Fibroblast of skin of left quadriceps (primary cell): ENCODE measurements at regions not wholly inside any gene's neighbourhood (a gene's known extent, or its start where the extent isn't known, plus 50 kb on each side); places are given as distances from the start of the nearest gene placed in this dataset.
"Not testable (repeated sequence)": the region's sequence is repeated elsewhere in the genome, so short reads cannot be mapped to it uniquely, and the experiment has no call there.

Source experiments
- DNase-seq, 2 experiments: peaks; one replicate each; pipeline ENCODE4 v3.0.0-alpha.2; 2013; ENCODE audit warnings: low read depth in 2 of 2

GRCh38 chr13:80177327-80177726 lies 163.6 kb downstream of the SPRY2 start:
- no peak for DNase-seq

- no peak for DNase-seq
Measured at GRCh38 chr13:80173224-80173623, 167.7 kb downstream of the SPRY2 start.

DNA sequence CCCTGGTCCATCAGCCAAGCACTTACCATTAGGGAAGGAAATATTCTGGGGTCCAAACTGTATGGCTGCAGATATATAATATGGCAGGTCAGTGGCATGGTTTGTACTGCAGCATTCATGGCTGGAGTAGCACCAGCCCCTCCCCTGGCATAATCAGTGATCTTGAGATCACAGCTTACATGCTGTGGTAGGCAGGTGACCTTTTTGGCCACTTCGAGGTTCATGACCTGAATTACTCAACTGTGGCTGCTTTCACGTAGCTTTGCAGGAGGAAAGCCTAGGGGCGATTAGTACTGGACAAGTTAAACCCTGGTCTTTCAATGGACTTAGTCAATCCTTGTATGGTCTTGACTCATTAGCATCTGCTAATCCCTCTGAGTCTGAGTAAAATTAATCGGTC lies 169.8 kb downstream of the SPRY2 start:
- DNase-seq: no peak

DNA sequence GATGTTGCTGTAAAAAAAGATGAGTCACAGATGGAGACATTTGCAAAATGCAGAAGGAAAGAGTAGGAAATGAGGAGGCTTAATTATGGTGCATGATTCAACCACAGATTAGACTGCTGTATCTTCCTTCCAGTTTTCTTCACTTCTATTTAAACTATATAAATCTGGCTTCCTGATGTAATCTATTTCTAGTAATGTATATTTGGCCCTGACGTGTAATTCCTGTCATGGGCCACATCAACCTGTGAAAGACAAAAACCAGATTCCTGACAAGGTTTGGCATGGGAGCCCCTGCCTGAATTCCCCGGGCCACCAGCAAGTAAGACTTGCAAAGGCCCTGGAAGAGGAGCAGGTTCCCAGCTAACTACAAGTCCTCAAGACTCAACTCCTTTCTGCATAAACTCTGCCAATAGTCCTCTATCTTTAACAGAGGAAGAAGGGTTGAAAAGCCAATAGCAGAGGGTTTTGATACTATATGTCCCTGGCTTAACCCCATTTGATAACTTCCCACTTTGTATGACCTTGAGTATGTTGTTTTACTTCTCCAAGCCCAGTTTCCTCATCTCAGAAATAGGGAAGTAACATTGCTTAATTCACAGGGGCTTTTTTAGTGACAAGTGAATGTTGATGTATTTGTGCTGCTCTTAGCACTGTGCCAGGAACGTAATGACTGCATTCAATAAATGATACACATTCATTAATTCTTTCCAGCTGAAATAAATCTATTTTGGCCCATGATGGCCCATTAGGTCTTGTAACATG lies 172.7 kb downstream of the SPRY2 start:
- DNase-seq: peak; percentile 23 to 34

DNA sequence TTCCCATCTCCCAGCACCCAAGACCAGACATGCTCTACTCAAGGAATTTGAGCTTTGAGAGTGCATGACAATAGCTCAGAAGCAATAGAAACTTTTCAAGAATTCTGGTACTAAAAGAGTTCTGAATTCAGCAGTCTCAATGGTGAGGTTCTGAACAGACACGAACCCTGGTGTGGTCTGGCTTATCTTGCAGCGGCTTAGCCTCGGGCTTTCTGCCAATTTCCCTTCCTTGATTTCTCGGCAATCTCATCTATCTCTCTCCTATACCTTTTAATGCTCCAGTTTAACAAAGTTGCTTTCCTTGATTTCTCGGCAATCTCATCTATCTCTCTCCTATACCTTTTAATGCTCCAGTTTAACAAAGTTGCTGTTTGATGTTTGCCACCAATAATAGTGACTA lies 174.6 kb downstream of the SPRY2 start:
- no peak for DNase-seq

- no peak for DNase-seq
Measured at GRCh38 chr13:80164462-80164861, 176.5 kb downstream of the SPRY2 start.

DNA sequence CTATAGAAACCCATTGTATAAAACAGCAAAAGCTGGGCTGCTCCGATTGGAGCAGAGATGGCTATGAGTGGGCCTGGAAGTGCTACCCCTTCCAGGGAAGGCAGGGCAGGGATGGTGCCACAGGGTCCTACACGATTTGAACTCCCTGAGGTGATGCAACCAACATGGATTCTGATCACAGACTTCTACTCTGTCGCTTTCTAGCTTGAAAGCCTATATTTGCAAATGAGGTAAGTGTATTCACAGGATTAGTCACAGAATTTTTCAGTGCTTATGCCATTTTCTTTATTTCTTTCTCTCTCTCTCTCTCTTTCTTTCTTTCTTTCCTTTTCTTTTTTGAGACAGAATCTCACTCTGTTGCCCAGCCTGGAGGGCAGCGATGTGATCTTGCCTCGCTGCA lies 179.0 kb downstream of the SPRY2 start:
- DNase-seq: no peak

- no peak for DNase-seq
Measured at GRCh38 chr13:80161219-80161618, 179.7 kb downstream of the SPRY2 start.

DNA sequence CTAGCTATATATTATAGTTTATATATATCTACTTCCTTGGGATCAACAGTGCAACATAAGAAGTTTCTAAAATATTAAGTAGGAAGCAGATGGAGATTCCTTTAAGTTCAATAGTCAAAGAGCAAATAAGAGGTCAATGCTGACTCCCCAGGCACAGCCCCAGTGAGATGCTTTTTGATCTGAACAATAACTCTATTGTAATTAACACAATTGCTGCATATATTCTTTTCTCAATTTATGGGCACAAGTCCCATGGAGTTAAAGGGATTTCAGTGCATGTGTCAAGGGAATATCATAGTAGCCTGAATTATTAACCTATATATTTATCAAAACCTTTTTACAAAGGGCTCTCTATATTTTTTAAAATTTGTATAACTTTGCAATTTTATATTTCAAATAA lies 180.8 kb downstream of the SPRY2 start:
- DNase-seq: no peak

GRCh38 chr13:80157261-80157932 lies 183.5 kb downstream of the SPRY2 start:
- DNase-seq: peak in 1 of 2 experiments; percentile 29

- not testable (repeated sequence) for DNase-seq
Measured at GRCh38 chr13:80152142-80152541, 188.8 kb downstream of the SPRY2 start.

DNA sequence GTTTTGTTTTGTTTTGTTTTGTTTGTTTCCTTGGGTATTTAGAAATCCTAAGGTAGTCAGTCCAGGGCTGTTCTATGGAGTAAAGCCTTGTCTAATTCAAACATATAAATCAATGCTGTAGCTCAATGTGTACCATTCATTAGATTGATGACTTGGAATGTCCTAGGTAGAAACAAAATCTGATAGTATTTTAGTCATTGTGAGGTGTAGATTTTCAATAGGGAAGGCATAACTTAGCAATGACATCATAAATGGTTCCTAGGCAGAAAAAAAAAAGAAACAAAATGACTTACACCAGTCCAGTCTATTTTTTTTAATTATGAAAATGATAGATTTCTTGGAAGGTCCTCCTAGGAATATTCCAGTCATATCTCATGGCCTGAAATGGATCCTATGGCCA lies 189.9 kb downstream of the SPRY2 start:
- no peak for DNase-seq

DNA sequence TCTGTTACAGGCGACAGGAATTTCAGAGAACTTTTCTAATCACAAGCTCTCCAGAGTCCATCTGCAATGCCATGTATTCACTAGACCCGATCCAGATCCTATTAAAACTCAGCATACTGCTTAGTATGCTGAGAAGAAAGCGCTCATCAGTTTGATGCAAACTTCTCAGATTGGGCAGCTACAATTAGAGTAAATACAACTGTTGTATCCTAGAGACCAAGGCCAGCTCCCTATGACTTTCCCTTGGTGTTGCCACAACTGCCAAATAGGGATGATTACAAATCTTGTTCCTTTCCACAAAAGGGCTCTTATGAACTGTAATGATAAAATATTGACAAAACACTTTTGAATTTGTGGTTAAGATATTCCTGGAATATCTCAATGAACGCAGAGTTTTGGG lies 191.2 kb downstream of the SPRY2 start:
- no peak for DNase-seq

DNA sequence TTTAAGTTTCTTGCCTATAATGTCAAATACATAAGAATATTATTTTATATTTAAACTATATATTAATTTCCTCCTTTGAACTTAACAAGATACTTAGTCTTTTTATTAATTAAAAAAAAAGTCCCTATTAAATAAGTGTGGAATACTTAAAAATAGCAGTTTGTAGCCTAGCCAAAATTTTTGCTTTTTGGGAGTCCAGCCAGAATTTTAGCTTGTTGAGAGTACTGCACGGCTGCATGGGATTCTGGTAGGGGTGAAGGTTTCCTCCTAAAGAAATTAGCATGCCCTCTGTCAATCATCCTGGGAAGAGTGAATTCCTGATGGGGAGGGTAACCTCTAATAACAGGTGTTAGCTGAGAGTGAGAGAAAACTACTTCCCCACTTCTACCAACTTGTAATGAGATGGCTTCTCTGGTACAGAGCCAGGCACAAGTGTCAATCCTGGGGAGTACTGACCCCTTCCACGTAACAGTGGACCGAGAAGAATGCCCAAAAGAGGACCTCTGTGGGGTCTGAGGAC lies 195.7 kb downstream of the SPRY2 start:
- no peak for DNase-seq

- no peak for DNase-seq
Measured at GRCh38 chr13:80144493-80144892, 196.4 kb downstream of the SPRY2 start.

- DNase-seq: peak; percentile 73 to 77
Measured at GRCh38 chr13:80141123-80141849, 199.6 kb downstream of the SPRY2 start.

DNA sequence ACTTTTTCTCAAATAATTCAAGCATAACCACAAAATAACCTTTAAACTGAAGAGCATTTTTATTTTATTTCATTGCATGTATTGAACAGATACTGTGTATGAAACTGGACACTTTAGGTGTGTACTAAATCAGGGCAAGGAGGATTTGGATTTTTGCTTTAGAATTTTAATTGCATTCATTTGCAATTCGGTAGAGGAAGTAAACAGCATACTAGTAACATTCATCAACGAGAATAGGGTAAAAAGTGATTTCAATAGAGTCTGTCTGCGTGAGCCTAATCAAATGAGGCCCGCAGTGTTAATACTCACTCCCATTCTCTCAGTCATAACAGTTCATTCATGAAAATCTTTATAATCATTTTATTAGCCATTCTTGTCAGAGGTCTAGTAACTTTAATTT lies 200.2 kb downstream of the SPRY2 start:
- no peak for DNase-seq

- no peak for DNase-seq
Measured at GRCh38 chr13:80139196-80139595, 201.7 kb downstream of the SPRY2 start.

DNA sequence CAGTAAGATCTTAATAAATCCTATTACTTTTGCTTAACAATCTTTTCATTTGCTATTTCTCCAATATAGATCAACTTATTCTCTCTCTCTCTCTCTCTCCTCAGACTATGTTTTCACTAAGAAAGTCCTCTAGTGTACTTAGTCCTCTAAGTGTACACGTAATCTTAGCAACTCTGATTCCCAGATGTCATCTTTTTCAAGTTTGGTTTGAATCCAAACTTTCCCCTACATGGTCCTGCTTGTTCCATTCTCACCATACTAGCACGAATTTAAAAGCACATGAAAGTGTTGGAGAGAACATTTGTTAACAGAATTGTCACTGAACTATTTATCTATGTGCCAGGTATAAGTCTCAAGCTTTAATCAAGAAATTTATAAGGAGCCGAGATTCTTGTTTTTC lies 202.9 kb downstream of the SPRY2 start:
- no peak for DNase-seq

- DNase-seq: no peak
Measured at GRCh38 chr13:80134346-80134745, 206.6 kb downstream of the SPRY2 start.

- DNase-seq: no peak
Measured at GRCh38 chr13:80133631-80134261, 207.2 kb downstream of the SPRY2 start.
